ENCODE measurements at regions not wholly inside any gene's neighbourhood (a gene's known extent, or its start where the extent isn't known, plus 50 kb on each side); places are given as distances from the start of the nearest gene placed in this dataset.

- no peak for TF ChIP-seq CTCF (IDR thresholded peaks at IDR 0.05)
- TF ChIP-seq ZFX (IDR thresholded peaks at IDR 0.05; ENCODE audit: borderline replicate concordance) = no peak
Observed at GRCh38 chr2:10985260-10985659, 73.5 kb downstream of the KCNF1 start.
